B cell (primary cell): ENCODE measurements at regions not wholly inside any gene's neighbourhood (a gene's known extent, or its start where the extent isn't known, plus 50 kb on each side); places are given as distances from the start of the nearest gene placed in this dataset.

Experiments
- ATAC-seq: fragments of 200-7000 bp; cut with Tn5 transposase; one replicate; pipeline ENCODE4 v1.10.0; 2021; ENCODE audit warnings: low read depth, mild to moderate bottlenecking, moderate number of reproducible peaks, moderate library complexity
- CTCF ChIA-PET: fragments of 350-600 bp; sonication (Branson Sonifier 250); formaldehyde crosslinking; loops from one replicate; lab custom pipeline; 2021; ENCODE audit warnings: antibody characterized with exemption, inconsistent platforms; lab: Charles Lee
- POLR2A ChIA-PET: fragments of 350-600 bp; sonication (Branson Sonifier 250); formaldehyde crosslinking; loops from one replicate; lab custom pipeline; 2021; ENCODE audit warnings: antibody characterized with exemption; lab: Charles Lee
- DNase-seq: peaks from one replicate; pipeline ENCODE4 v3.0.0; 2013
- H2AFZ ChIP-seq: 2 replicates; pipeline ENCODE4 v1.6.1; 2012; ENCODE audit warnings: mild to moderate bottlenecking, low read depth, low read length; ENCODE audit not compliant: insufficient read depth, poor library complexity, severe bottlenecking
- H3K27ac ChIP-seq, 2 donors: 1 replicate in 1 of 2; 2 replicates in 1 of 2; pipeline ENCODE4 v1.5.1; 2012 to 2013; ENCODE audit warnings: low read length in 2 of 2, mild to moderate bottlenecking in 2 of 2, moderate library complexity in 1 of 2
- H3K27me3 ChIP-seq, 4 experiments: fragments of 200-600 bp in 1 of 4; sonication (generic) in 1 of 4; replicated peaks in 1 of 4; 1 replicate in 2 of 4; 2 replicates in 2 of 4; pipeline versions ENCODE4 v1.6.1 to v1.7.0; 2013 to 2016; ENCODE audit warnings: low read length in 3 of 4, mild to moderate bottlenecking in 2 of 4, mixed read lengths in 1 of 4, moderate library complexity in 1 of 4; ENCODE audit not compliant: insufficient read depth in 4 of 4, control insufficient read depth in 3 of 4; ENCODE audit errors: control extremely low read depth in 1 of 4
- H3K36me3 ChIP-seq, 2 experiments: replicated peaks in 1 of 2; 1 replicate in 1 of 2; 2 replicates in 1 of 2; pipeline versions ENCODE4 v1.6.1 to v1.7.1; 2013; ENCODE audit warnings: low read length in 1 of 2; ENCODE audit not compliant: insufficient read depth in 2 of 2, control insufficient read depth in 1 of 2; ENCODE audit errors: control extremely low read depth in 1 of 2, extremely low read depth in 1 of 2
- H3K4me1 ChIP-seq, 2 donors: fragments of 200-600 bp in 1 of 2; sonication (generic) in 1 of 2; 1 replicate in 1 of 2; 2 replicates in 1 of 2; pipeline versions ENCODE4 v1.5.1 to v1.6.1; 2013 to 2017; ENCODE audit warnings: low read length in 2 of 2; ENCODE audit not compliant: control insufficient read depth in 2 of 2, insufficient read depth in 2 of 2
- H3K4me2 ChIP-seq: replicated peaks from 2 replicates; pipeline ENCODE3; 2012; ENCODE audit warnings: mild to moderate bottlenecking, low read depth, low read length; ENCODE audit not compliant: poor library complexity, severe bottlenecking
- H3K4me3 ChIP-seq, 5 experiments: fragments of 200-600 bp in 1 of 5; sonication (generic) in 1 of 5; 1 replicate in 3 of 5; 2 replicates in 2 of 5; pipeline versions ENCODE4 v1.5.1 to v1.7.0; 2011 to 2016; ENCODE audit warnings: low read length in 4 of 5, mild to moderate bottlenecking in 4 of 5, low read depth in 2 of 5, control low read depth in 1 of 5, moderate library complexity in 1 of 5; ENCODE audit not compliant: insufficient read depth in 1 of 5; ENCODE audit errors: control extremely low read depth in 1 of 5, extremely low read depth in 1 of 5
- H3K79me2 ChIP-seq: fragments of 200-600 bp; sonication (generic); one replicate; pipeline ENCODE4 v1.6.0; 2016; ENCODE audit warnings: low read length; ENCODE audit not compliant: control insufficient read depth, insufficient read depth
- H3K9ac ChIP-seq: fragments of 200-600 bp; sonication (generic); 2 replicates; pipeline ENCODE4 v1.6.1; 2017; ENCODE audit warnings: mild to moderate bottlenecking, low read length, moderate library complexity
- H3K9me3 ChIP-seq, 3 donors: one replicate each; pipeline versions ENCODE4 v1.6.1 to v1.7.1; 2013; ENCODE audit warnings: low read length in 2 of 3; ENCODE audit not compliant: control insufficient read depth in 2 of 3, insufficient read depth in 1 of 3; ENCODE audit errors: control extremely low read depth in 1 of 3
- H4K20me1 ChIP-seq: 2 replicates; pipeline ENCODE4 v1.6.0; 2012; ENCODE audit warnings: mild to moderate bottlenecking, low read length; ENCODE audit not compliant: insufficient read depth, control insufficient read depth, poor library complexity, severe bottlenecking
- H3K27ac Mint-ChIP-seq: one replicate; pipeline ENCODE4 v1.8.0; 2021; ENCODE audit warnings: mixed read lengths
- H3K27me3 Mint-ChIP-seq: one replicate; pipeline ENCODE4 v1.8.0; 2021; ENCODE audit warnings: mixed read lengths
- H3K4me1 Mint-ChIP-seq: one replicate; pipeline ENCODE4 v1.8.0; 2021; ENCODE audit warnings: mixed read lengths
- H3K4me3 Mint-ChIP-seq: one replicate; pipeline ENCODE4 v1.8.0; 2021; ENCODE audit warnings: mixed read lengths
- H3K9me3 Mint-ChIP-seq: one replicate; pipeline ENCODE4 v1.8.0; 2022; ENCODE audit warnings: mixed read lengths; ENCODE audit not compliant: insufficient read depth
- CTCF ChIP-seq: fragments of 200-600 bp; IDR thresholded peaks from one replicate; pipeline ENCODE4 v1.8.0; 2022; ENCODE audit warnings: antibody characterized with exemption, mild to moderate bottlenecking
- EZH2 ChIP-seq: IDR thresholded peaks from 2 replicates; pipeline ENCODE4 v1.6.1; 2012; ENCODE audit warnings: borderline replicate concordance, low read depth, mild to moderate bottlenecking, moderate library complexity, low read length; ENCODE audit not compliant: insufficient read depth, poor library complexity, severe bottlenecking
- WGBS: methylation state at CpG from one replicate; pipeline ENCODE4 v1.1.5; 2013; ENCODE audit warnings: missing lambda C conversion rate; ENCODE audit not compliant: insufficient coverage; 5-methylcytosine and 5-hydroxymethylcytosine counted together
- intact Hi-C: fragments of 100-400 bp; cut with micrococcal nuclease; formaldehyde crosslinking; loops from one replicate; pipeline ENCODE4 v1.10.0; 2022

GRCh38 chr17:72336804-72337070, 215.9 kb downstream of the SOX9 start:
- H4K20me1 ChIP-seq, result no peaks in the 10 kb centered on the region
- no peak for TF ChIP-seq CTCF
- TF ChIP-seq EZH2, result no peak
- H3K9ac ChIP-seq, result no peak overlapping the region
- H2AFZ ChIP-seq, result no peak overlapping the region
- peaks cover 0 to 2% (median 0%) of the 10 kb centered on the region in 4 experiments for H3K27me3 ChIP-seq
- no peaks in the 10 kb centered on the region for H3K4me1 ChIP-seq
- peaks cover 0 to 5% (median 0%) of the 10 kb centered on the region in 3 donors for H3K9me3 ChIP-seq
- no peaks in the 10 kb centered on the region for H3K79me2 ChIP-seq
- intact Hi-C loops, result no loop called here
- DNase-seq, result no peak
- CTCF ChIA-PET, result no interaction called here
- H3K4me1 Mint-ChIP-seq, result no peaks in the 10 kb centered on the region
- H3K27ac ChIP-seq, result no peak overlapping the region
- no peak overlapping the region for H3K4me3 ChIP-seq
- peaks cover 22% of the 10 kb centered on the region for H3K27me3 Mint-ChIP-seq
- no peak overlapping the region for H3K4me2 ChIP-seq
- H3K27ac Mint-ChIP-seq, result no peak overlapping the region
- H3K9me3 Mint-ChIP-seq, result no peaks in the 10 kb centered on the region
- H3K36me3 ChIP-seq, result no peaks in the 10 kb centered on the region
- POLR2A ChIA-PET, result no interaction called here
- no peak for ATAC-seq
- H3K4me3 Mint-ChIP-seq, result no peak overlapping the region
- WGBS, result no CpG with 5 or more reads among the region's 1 CpG

GRCh38 chr17:72338304-72338703, 217.5 kb downstream of the SOX9 start:
- no peak for TF ChIP-seq EZH2
- TF ChIP-seq CTCF, result no peak
- Histone ChIP-seq H3K9me3 (peaks cover 0 to 4% (median 0%) of the 10 kb centered on the region in 3 donors), H3K4me2 (no peak overlapping the region), H4K20me1 (no peaks in the 10 kb centered on the region), H3K27ac (no peak overlapping the region), H3K4me1 (no peaks in the 10 kb centered on the region), H3K9ac (no peak overlapping the region), H3K4me3 (no peak overlapping the region), H3K36me3 (no peaks in the 10 kb centered on the region), H2AFZ (no peak overlapping the region), H3K79me2 (no peaks in the 10 kb centered on the region), H3K27me3 (peaks cover 0 to 2% (median 0%) of the 10 kb centered on the region in 4 experiments)
- Mint-ChIP-seq H3K9me3 (no peaks in the 10 kb centered on the region), H3K4me3 (no peak overlapping the region), H3K27me3 (peaks cover 22% of the 10 kb centered on the region), H3K4me1 (no peaks in the 10 kb centered on the region), H3K27ac (no peak overlapping the region)
- intact Hi-C loops, result no loop called here
- ChIA-PET POLR2A (no interaction called here), CTCF (no interaction called here)
- ATAC-seq (no peak), DNase-seq (no peak)
- no CpG with 5 or more reads among the region's 2 CpGs for WGBS
